Epidermal melanocyte (primary cell): ENCODE measurements at regions not wholly inside any gene's neighbourhood (a gene's known extent, or its start where the extent isn't known, plus 50 kb on each side); places are given as distances from the start of the nearest gene placed in this dataset.

Experiments used
- DNase-seq: peaks from one replicate; pipeline ENCODE4 v3.0.0; 2011; ENCODE audit warnings: low spot score; ENCODE audit not compliant: insufficient read length

- DNase-seq: no peak
These were observed 94.4 kb upstream of the GPC1 start for GRCh38 chr2:240341064-240341463.

- no peak for DNase-seq
These were observed 91.9 kb upstream of the GPC1 start for GRCh38 chr2:240343548-240343947.

GRCh38 chr2:240344904-240345303 lies 90.6 kb upstream of the GPC1 start:
- no peak for DNase-seq

DNA sequence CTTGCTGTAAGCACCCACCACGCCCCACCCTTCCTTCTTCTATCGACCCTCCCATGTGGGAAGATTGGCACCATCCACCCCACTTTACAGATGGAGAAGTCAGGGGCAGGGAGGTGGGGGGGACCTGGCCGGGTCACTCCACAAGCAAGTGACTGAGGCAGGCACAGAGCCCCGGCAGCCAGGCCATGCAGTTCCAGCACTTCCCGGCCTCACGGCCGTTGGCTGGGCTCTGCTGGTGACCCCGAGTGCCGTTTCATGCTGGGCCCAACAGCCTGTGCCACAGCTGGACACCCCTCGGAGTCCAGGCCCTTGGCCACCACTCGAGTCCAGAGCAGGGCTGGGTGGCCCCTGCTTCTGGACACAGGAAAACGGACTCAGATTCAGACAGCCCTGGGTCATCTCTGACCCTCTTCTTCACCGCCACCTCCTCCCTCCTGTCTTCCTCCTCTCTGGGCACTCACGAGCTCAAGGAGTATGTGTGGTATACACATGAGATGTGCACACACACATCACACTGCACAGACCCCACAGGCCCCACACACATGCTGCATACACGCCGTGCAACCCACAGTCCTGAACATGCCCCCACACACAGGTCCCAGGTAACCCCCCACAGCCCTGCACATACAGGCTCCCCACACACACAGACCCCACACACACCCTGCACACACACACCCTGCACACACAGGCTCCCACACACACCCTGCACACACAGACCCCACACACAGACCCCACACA lies 89.3 kb upstream of the GPC1 start:
- DNase-seq: no peak

GRCh38 chr2:240346753-240347372 lies 88.6 kb upstream of the GPC1 start:
- no peak for DNase-seq

- DNase-seq: no peak
These were observed 88.0 kb upstream of the GPC1 start for GRCh38 chr2:240347373-240347940.

- DNase-seq: no peak
These were observed 87.4 kb upstream of the GPC1 start for GRCh38 chr2:240347949-240348500.

GRCh38 chr2:240348522-240348921 lies 86.9 kb upstream of the GPC1 start:
- DNase-seq: no peak

- DNase-seq: no peak
These were observed 86.1 kb upstream of the GPC1 start for GRCh38 chr2:240349133-240350005.

- DNase-seq: no peak
These were observed 85.5 kb upstream of the GPC1 start for GRCh38 chr2:240350006-240350355.

GRCh38 chr2:240350696-240351087 lies 84.8 kb upstream of the GPC1 start:
- DNase-seq: no peak

- no peak for DNase-seq
These were observed 84.2 kb upstream of the GPC1 start for GRCh38 chr2:240351088-240351741.

DNA sequence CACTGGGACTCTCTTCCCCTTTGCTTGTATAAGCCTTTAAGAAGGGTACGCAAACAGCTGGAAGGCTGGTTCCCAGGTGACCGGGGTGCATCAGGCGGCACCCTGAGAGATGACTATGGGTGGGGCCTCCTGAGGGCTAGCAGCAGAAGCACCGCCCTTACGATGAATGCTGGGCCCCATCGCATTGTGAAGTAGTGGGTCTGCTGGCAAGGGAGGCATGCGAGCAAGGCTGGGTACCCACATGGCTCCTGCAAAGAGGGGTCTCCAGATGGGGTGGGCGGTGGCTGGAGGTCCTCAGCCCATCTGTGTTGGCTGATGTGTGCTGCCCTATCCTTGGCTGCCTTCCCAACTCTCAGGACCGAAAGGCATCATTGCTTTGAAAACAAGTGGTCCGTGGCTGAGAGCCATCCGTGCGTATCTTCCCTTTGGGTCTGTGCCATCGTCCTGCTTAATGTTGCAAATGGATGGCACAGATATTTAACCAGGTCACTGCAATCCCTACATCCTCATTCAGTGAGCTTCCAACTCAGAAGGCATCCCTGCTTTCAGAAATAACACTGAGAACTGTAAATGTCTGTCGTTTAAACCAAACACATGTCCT lies 83.5 kb upstream of the GPC1 start:
- DNase-seq: no peak

DNA sequence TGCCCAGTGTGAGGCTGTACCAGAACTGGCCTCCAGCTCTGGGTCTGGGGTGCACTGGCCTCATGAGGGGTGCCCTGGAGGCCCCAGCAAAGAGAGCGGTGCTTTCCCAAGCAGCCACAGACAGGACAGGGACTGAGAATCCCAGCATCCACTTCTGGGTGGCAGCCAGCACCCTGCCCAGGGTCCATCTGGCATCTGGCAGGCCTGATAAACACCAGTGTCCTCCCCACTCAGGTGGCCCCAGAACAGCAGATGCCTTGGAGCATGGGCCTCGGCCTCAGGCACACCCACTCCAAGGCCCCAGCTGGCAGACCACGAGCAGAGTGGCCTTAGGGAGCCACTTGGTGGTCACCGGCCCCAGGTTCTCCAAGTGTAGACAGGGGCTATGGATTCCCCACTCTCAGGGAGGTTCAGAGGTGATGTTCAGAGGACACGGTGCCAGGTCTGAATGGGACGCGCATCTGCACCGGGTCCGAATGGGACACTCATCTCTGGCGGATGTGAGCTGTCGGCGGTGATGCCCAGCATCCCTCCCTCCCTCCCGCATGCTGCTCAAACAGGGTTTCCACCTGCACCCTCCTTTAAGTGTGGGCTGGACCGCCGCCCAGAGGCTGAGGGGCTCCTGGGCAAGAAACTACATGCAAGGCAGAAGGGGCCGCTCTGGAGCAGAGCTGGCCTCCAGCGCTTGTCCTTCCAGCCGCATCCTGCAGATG lies 82.2 kb upstream of the GPC1 start:
- DNase-seq: no peak

DNA sequence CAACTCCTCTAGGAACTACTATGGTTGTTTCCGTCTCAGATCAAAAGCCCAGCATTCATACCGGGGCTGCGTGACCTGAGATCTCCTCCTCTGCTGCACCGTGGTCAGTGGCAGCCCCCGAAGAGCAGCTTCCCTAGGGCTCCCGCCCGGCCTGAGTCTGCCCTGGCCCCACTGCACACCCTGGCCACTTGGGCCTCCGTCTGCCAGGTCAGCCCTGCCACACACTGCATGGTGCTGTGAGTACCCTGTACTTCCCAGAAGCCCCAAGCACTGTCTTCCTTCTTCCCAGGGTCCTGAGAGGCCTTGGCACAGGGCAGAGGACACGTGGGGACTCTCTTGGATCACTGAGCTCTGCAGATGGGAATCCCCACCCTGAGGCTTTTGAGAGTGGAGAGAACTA lies 81.5 kb upstream of the GPC1 start:
- DNase-seq: no peak

DNA sequence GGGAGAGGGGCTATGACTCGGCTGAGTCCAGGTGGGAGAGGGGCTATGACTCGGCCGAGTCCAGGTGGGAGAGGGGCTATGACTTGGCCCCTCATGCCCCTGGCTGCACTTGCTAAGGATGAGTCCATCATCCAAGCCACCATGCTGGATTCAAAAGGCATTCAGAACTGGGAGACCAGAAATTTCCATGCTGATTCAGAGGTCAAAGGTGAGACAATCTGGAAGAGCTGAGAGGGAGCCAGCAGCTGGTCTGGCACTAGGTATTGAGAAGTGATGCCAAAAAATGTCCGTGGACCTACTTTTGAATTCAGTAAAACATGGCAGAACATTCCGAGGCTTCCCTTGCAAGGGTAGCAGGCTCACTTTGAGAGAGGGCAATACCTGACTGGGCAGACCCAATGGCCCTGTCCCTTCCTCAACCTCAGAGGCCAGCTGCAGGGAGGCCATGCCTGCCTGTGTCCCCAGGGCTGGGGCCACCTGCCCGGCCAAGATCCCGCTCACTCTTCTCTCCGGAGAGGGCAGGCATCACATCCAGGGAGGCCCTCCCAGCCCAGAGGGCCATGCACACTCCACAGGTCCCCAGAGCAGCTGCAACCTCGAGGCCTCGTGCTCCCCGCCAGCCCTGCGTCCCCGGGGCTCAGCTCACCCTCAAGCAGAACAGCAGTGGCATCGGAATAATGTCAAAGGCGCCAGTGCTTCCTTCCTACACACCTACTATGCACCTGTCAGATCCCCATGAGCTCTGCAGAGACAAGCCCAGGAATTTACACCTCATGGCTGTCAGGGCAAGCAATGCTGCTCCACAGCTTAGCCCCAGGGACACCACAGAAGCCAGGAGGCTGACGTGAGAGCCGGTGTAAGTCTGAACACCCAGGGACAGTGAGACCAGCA lies 80.2 kb upstream of the GPC1 start:
- DNase-seq: no peak

DNA sequence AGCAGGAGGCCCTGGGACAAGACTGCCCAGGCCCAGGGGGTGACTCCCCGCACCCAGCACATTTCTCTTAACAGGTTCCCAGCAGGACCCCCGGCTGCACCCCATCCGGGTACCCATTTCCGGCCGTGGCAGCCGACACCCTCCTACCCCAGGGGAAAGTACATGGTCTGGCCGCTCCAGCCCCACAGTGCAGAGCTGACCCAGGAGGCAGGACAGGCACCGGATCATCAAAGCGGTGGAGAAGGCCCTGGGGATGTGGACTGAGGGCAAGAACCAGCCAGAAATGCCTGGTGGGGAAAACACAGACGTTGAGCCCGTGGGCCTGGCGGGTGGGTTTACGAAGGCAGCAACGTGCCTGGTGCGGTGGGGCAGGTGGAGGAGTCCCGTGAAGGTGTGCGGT lies 79.5 kb upstream of the GPC1 start:
- DNase-seq: no peak

DNA sequence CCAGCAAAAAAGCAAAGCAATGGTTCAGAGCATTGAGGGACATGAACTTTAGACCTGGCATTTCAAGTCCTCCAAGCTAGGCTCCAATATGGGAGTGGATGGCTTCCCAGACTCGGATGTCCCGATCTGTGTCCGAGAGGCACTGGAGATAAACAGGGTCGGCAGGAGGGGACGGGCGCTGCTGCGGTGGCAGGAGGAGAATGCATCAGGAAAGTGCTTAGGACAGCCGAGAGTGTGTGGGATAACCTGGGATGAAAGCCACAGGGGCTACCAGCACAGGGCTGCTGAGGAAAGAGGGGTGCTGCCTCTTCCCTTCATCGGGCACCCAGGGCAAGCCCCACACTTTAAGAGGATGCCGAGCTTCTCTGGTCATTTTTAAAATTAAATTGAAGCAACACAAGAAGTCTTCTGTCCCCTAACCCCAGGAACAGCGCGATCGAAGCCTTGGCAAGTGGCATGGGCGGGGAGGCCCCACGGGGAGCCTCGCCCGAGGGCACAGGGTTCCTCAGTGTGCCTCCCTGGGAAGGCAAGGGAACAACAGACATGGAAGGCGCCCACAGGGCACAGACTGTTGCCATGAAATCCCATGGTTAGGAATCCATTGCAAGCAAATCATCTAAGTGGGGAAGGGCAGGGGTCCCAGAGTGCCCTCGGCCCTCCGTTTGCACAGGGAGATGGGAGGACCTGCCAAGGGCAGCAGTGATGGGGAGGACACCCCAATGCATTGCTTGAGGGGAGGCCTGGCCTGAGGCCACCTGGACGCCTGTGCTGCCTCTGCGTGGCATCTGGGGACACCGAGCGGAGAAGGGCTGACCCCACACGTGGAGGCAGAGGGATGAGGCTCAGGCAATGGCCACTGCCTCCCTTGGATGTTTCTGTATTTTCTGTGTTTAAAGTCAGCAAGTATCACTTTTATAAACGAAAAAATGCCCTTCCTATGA lies 78.5 kb upstream of the GPC1 start:
- no peak for DNase-seq
